ENCODE measurements at regions not wholly inside any gene's neighbourhood (a gene's known extent, or its start where the extent isn't known, plus 50 kb on each side); places are given as distances from the start of the nearest gene placed in this dataset.

DNA sequence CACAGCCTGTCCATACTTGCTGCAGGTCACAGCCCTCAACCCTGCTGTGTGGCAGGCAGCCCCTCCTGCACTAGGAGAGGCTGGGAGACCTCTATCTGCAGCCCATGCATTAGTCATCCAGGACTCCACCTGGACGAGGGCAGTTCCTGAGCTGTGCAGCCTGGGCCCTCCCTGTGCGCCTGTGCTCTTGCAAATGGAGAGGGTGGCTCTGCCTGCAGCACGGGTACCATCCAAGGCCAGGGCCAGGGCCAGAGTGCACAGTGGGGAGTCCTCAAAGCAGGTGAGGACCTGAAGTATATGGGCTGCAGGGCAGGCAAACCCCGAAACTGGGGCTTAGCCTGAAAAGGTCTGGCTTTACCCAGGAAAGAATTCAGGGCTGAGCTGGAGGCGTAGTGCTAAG is 89.8 kb upstream of the PHACTR3 start:
- H3K9me3 ChIP-seq, result no peaks in the 10 kb centered on the region
- H3K27me3 ChIP-seq, result peaks cover 43% of the 10 kb centered on the region
- no peak overlapping the region for H3K27ac ChIP-seq
- in situ Hi-C loops (cut with MboI; ENCODE audit: low pct_ligation_motif_present in 1 of 4, low pct_unique_long_range_greater_than_20kb in 1 of 4, low sequenced_read_pairs in 3 of 4), result no loop called here
- H3K4me1 ChIP-seq, result no peaks in the 10 kb centered on the region
- no peak for DNase-seq
- intact Hi-C loops (cut with DNase I; ENCODE audit: low total_unique reads), result no loop called here
- no peak for TF ChIP-seq EP300 (IDR thresholded peaks at IDR 0.05; ENCODE audit: low read depth)
- no peak for TF ChIP-seq POLR2AphosphoS5 (IDR thresholded peaks at IDR 0.05)
- TF ChIP-seq POLR2A (IDR thresholded peaks at IDR 0.05), result no peak
- no peak for TF ChIP-seq CTCF (IDR thresholded peaks at IDR 0.05)
- H3K4me3 ChIP-seq, result no peak overlapping the region
- H3K36me3 ChIP-seq, result no peaks in the 10 kb centered on the region
- 76% methylated on average over 5 of the region's 5 CpGs; no CpG with 5 or more reads in 1 of the 2 donors for WGBS, 2 donors (ENCODE audit: low coverage in 1 of 2)

- 25 to 54% methylated on average over 6 to 32 of the region's 32 CpGs for WGBS, 2 donors (ENCODE audit: low coverage in 1 of 2)
- no peaks in the 10 kb centered on the region for H3K9me3 ChIP-seq
- intact Hi-C loops (cut with DNase I; ENCODE audit: low total_unique reads), result no loop called here
- peak; percentile 73 for DNase-seq
- H3K4me1 ChIP-seq, result no peaks in the 10 kb centered on the region
- peaks cover 49% of the 10 kb centered on the region for H3K27me3 ChIP-seq
- no peak overlapping the region for H3K4me3 ChIP-seq
- no peak overlapping the region for H3K27ac ChIP-seq
- TF ChIP-seq CTCF (IDR thresholded peaks at IDR 0.05) (peak; percentile 67 to 91 (median 81)), POLR2A (IDR thresholded peaks at IDR 0.05) (no peak)
- in situ Hi-C loops (cut with MboI; ENCODE audit: low pct_ligation_motif_present in 1 of 4, low pct_unique_long_range_greater_than_20kb in 1 of 4, low sequenced_read_pairs in 3 of 4), result no loop called here
- H3K36me3 ChIP-seq, result no peaks in the 10 kb centered on the region
Measured at GRCh38 chr20:59515013-59515905, 89.1 kb upstream of the PHACTR3 start.

GRCh38 chr20:59515906-59516209 is 88.5 kb upstream of the PHACTR3 start:
- Histone ChIP-seq H3K4me3 (no peak overlapping the region), H3K36me3 (no peaks in the 10 kb centered on the region), H3K27me3 (peaks cover 53% of the 10 kb centered on the region), H3K4me1 (no peaks in the 10 kb centered on the region), H3K27ac (no peak overlapping the region), H3K9me3 (no peaks in the 10 kb centered on the region)
- WGBS, 2 donors (ENCODE audit: low coverage in 1 of 2), result 46 to 51% methylated on average over 3 of the region's 3 CpGs
- in situ Hi-C loops (cut with MboI; ENCODE audit: low pct_ligation_motif_present in 1 of 4, low pct_unique_long_range_greater_than_20kb in 1 of 4, low sequenced_read_pairs in 3 of 4) (no loop called here), intact Hi-C loops (cut with DNase I; ENCODE audit: low total_unique reads) (no loop called here)
- no peak for TF ChIP-seq POLR2A (IDR thresholded peaks at IDR 0.05)
- no peak for DNase-seq

DNA sequence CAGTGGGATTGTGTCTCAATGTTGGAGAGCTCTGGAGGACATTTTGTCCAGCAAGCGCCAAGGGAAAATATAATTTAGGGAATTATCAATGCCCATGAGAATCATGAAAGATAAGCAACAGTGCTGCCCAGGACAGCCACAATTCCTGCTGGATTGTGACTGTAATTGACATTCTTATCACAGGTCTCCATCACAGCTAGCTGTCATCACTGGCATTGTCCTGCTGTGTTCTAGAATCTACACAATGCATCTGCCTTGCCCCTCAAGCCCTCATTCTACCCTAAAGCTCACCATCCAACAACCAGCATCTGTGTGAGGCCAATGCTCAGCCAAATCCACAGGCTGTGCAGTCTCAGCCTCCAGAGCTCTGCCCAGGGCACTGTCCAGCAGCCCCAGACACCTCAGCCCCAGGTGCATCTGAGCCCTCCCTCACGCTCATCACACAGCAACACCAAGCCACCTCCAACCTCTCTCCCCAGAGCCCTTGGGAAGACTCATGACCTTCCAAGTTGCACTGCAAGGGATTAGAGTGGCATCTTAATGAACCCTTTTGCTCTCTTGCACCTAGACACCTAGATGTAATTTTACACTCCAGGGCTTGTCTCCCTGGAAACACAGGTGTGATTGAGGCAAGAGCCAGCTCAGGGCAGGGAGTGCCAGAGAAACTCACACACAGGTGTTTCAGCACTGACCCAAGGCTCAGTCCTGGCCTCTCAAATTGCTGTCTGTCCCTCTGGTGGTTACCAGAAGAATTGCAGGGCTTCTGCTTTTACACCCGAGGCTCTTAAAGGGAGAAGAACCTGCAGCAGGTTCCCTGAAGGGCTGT is 85.2 kb upstream of the PHACTR3 start:
- Histone ChIP-seq H3K9me3 (no peaks in the 10 kb centered on the region), H3K27ac (no peak overlapping the region), H3K36me3 (no peaks in the 10 kb centered on the region), H3K4me3 (no peak overlapping the region), H3K27me3 (peaks cover 65% of the 10 kb centered on the region), H3K4me1 (no peaks in the 10 kb centered on the region)
- intact Hi-C loops (cut with DNase I; ENCODE audit: low total_unique reads), result no loop called here
- peak; percentile 16 for DNase-seq
- no peak for TF ChIP-seq POLR2A (IDR thresholded peaks at IDR 0.05)
- TF ChIP-seq CTCF (IDR thresholded peaks at IDR 0.05), result peak; percentile 67 to 90 (median 86)
- no peak for TF ChIP-seq POLR2AphosphoS5 (IDR thresholded peaks at IDR 0.05)
- in situ Hi-C loops (cut with MboI; ENCODE audit: low pct_ligation_motif_present in 1 of 4, low pct_unique_long_range_greater_than_20kb in 1 of 4, low sequenced_read_pairs in 3 of 4), result no loop called here
- 43 to 100% methylated on average over 1 to 3 of the region's 3 CpGs for WGBS, 2 donors (ENCODE audit: low coverage in 1 of 2)

All from transverse colon (tissue), 4 donors.